ENCODE measurements at regions not wholly inside any gene's neighbourhood (a gene's known extent, or its start where the extent isn't known, plus 50 kb on each side); places are given as distances from the start of the nearest gene placed in this dataset.
A peak's percentile ranks its signal among the peaks of the same experiment; 100 is the strongest.
"Not testable (repeated sequence)": the region's sequence is repeated elsewhere in the genome, so short reads cannot be mapped to it uniquely, and the experiment has no call there.

DNA sequence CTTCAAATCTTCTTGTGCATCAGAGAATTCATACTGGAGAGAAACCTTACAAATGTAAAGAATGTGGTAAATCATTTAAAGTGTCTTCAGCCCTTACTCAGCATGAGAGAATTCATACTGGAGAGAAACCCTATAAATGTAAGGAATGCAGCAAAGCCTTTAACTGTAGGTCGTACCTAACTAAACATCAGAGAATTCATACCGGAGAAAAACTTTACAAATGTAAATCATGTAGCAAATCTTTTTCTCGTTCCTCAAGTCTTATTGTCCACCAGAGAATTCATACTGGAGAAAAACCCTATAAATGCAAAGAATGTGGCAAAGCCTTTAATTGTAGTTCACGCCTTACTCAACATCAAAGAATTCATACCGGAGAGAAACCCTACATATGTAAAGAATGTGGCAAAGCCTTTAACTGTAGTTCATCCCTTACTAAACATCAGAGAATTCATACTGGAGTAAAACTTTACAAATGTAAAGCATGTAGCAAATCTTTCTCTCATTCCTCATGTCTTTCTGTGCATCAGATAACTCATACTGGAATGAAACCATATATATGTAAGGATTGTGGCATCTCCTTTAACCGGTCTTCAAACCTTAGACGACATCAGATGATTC, 118.5 kb upstream of the ZNF267 start:
- Histone ChIP-seq H3K4me1 (ENCODE audit: control insufficient read depth, insufficient read depth, low read length) (no peaks in the 10 kb centered on the region), H3K4me3 (ENCODE audit: low read length) (peak overlapping the region; percentile 75), H3K9ac (ENCODE audit: low read length) (no peak overlapping the region), H3K36me3 (ENCODE audit: control insufficient read depth, insufficient read depth, low read length, severe bottlenecking) (peaks cover 77% of the 10 kb centered on the region), H3K9me3 (ENCODE audit: control insufficient read depth, low read length) (peaks cover 96% of the 10 kb centered on the region), H3K27me3 (replicated peaks; ENCODE audit: control insufficient read depth, insufficient read depth, low read length) (no peaks in the 10 kb centered on the region)
- DNase-seq (ENCODE audit: low read depth) = no peak

- Histone ChIP-seq H3K4me1 (ENCODE audit: control insufficient read depth, insufficient read depth, low read length) (no peaks in the 10 kb centered on the region), H3K9ac (ENCODE audit: low read length) (no peak overlapping the region), H3K9me3 (ENCODE audit: control insufficient read depth, low read length) (peaks cover 90% of the 10 kb centered on the region), H3K27me3 (replicated peaks; ENCODE audit: control insufficient read depth, insufficient read depth, low read length) (no peaks in the 10 kb centered on the region), H3K4me3 (ENCODE audit: low read length) (peak overlapping the region; percentile 76), H3K36me3 (ENCODE audit: control insufficient read depth, insufficient read depth, low read length, severe bottlenecking) (peaks cover 50% of the 10 kb centered on the region)
- no peak for DNase-seq (ENCODE audit: low read depth)
Measured at GRCh38 chr16:31764103-31764502, 109.5 kb upstream of the ZNF267 start.

- no peak overlapping the region for H3K9ac ChIP-seq (ENCODE audit: low read length)
- H3K27me3 ChIP-seq (replicated peaks; ENCODE audit: control insufficient read depth, insufficient read depth, low read length) = no peaks in the 10 kb centered on the region
- no peak for DNase-seq (ENCODE audit: low read depth)
- no peaks in the 10 kb centered on the region for H3K4me1 ChIP-seq (ENCODE audit: control insufficient read depth, insufficient read depth, low read length)
- peaks cover 97% of the 10 kb centered on the region for H3K9me3 ChIP-seq (ENCODE audit: control insufficient read depth, low read length)
- peak overlapping the region; percentile 54 for H3K4me3 ChIP-seq (ENCODE audit: low read length)
- peaks cover 37% of the 10 kb centered on the region for H3K36me3 ChIP-seq (ENCODE audit: control insufficient read depth, insufficient read depth, low read length, severe bottlenecking)
Measured at GRCh38 chr16:31767267-31767666, 106.3 kb upstream of the ZNF267 start.

- no peak for DNase-seq (ENCODE audit: low read depth)
- peaks cover 84% of the 10 kb centered on the region for H3K9me3 ChIP-seq (ENCODE audit: control insufficient read depth, low read length)
- H3K4me3 ChIP-seq (ENCODE audit: low read length) = no peak overlapping the region
- no peaks in the 10 kb centered on the region for H3K4me1 ChIP-seq (ENCODE audit: control insufficient read depth, insufficient read depth, low read length)
- H3K9ac ChIP-seq (ENCODE audit: low read length) = no peak overlapping the region
- H3K27me3 ChIP-seq (replicated peaks; ENCODE audit: control insufficient read depth, insufficient read depth, low read length) = no peaks in the 10 kb centered on the region
- no peaks in the 10 kb centered on the region for H3K36me3 ChIP-seq (ENCODE audit: control insufficient read depth, insufficient read depth, low read length, severe bottlenecking)
Measured at GRCh38 chr16:31780342-31780741, 93.3 kb upstream of the ZNF267 start.

- Histone ChIP-seq H3K9me3 (ENCODE audit: control insufficient read depth, low read length) (peaks cover 79% of the 10 kb centered on the region), H3K9ac (ENCODE audit: low read length) (no peak overlapping the region), H3K36me3 (ENCODE audit: control insufficient read depth, insufficient read depth, low read length, severe bottlenecking) (no peaks in the 10 kb centered on the region), H3K4me3 (ENCODE audit: low read length) (no peak overlapping the region), H3K27me3 (replicated peaks; ENCODE audit: control insufficient read depth, insufficient read depth, low read length) (no peaks in the 10 kb centered on the region), H3K4me1 (ENCODE audit: control insufficient read depth, insufficient read depth, low read length) (no peaks in the 10 kb centered on the region)
- no peak for DNase-seq (ENCODE audit: low read depth)
Measured at GRCh38 chr16:31785126-31785525, 88.5 kb upstream of the ZNF267 start.

DNA sequence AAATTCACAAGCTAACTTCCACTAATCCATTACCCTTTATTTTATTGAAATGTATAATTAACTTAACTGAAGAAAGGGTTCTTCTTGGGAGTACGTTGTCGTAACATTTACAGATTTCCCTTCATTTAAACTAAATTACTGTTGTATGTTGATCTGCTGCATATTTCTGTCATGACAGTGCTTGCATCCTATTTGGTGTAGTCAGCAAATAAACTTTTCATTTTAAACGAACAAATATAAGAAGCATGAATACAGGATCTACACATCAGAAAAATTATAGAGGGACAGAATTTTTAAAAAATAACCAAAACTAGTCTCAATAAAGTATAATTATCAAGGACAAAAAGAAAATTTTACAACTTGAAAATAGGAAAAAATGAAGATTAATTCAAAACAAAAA, 66.5 kb upstream of the ZNF267 start:
- no peak for DNase-seq (ENCODE audit: low read depth)
- no peaks in the 10 kb centered on the region for H3K36me3 ChIP-seq (ENCODE audit: control insufficient read depth, insufficient read depth, low read length, severe bottlenecking)
- H3K27me3 ChIP-seq (replicated peaks; ENCODE audit: control insufficient read depth, insufficient read depth, low read length) = no peaks in the 10 kb centered on the region
- no peak overlapping the region for H3K4me3 ChIP-seq (ENCODE audit: low read length)
- H3K9ac ChIP-seq (ENCODE audit: low read length) = no peak overlapping the region
- no peaks in the 10 kb centered on the region for H3K4me1 ChIP-seq (ENCODE audit: control insufficient read depth, insufficient read depth, low read length)
- H3K9me3 ChIP-seq (ENCODE audit: control insufficient read depth, low read length) = peaks cover 6% of the 10 kb centered on the region

GRCh38 chr16:31810863-31811262, 62.7 kb upstream of the ZNF267 start:
- Histone ChIP-seq H3K36me3 (ENCODE audit: control insufficient read depth, insufficient read depth, low read length, severe bottlenecking) (no peaks in the 10 kb centered on the region), H3K4me3 (ENCODE audit: low read length) (no peak overlapping the region), H3K27me3 (replicated peaks; ENCODE audit: control insufficient read depth, insufficient read depth, low read length) (no peaks in the 10 kb centered on the region), H3K4me1 (ENCODE audit: control insufficient read depth, insufficient read depth, low read length) (no peaks in the 10 kb centered on the region), H3K9ac (ENCODE audit: low read length) (no peak overlapping the region), H3K9me3 (ENCODE audit: control insufficient read depth, low read length) (peaks cover 3% of the 10 kb centered on the region)
- DNase-seq (ENCODE audit: low read depth) = no peak

DNA sequence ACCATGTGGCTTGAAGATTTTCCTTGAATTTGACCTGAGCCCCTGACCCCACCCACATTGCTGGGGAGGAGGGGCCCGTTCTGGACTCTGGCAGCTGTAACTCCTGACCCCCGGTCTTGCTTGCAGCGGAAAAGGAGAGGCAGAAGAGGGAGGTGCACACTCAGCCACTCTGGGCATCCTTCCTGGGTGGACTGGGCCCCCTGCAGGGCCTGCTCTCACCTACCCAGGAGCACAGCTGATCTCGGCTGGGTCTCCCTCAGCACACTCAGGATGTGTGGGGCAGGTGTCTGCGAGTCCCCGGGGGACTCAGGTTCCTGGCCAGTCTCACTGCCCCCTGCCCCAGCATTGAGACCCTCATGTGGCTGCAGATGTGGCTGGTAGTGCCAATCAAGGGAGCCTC, 57.5 kb upstream of the ZNF267 start:
- H3K4me3 ChIP-seq (ENCODE audit: low read length); H3K9ac ChIP-seq (ENCODE audit: low read length); H3K27me3 ChIP-seq (replicated peaks; ENCODE audit: control insufficient read depth, insufficient read depth, low read length); H3K36me3 ChIP-seq (ENCODE audit: control insufficient read depth, insufficient read depth, low read length, severe bottlenecking); DNase-seq (ENCODE audit: low read depth); H3K4me1 ChIP-seq (ENCODE audit: control insufficient read depth, insufficient read depth, low read length); H3K9me3 ChIP-seq (ENCODE audit: control insufficient read depth, low read length): not testable (repeated sequence)

GRCh38 chr16:31819386-31819785, 54.2 kb upstream of the ZNF267 start:
- Histone ChIP-seq H3K36me3 (ENCODE audit: control insufficient read depth, insufficient read depth, low read length, severe bottlenecking) (no peaks in the 10 kb centered on the region), H3K27me3 (replicated peaks; ENCODE audit: control insufficient read depth, insufficient read depth, low read length) (no peaks in the 10 kb centered on the region), H3K4me1 (ENCODE audit: control insufficient read depth, insufficient read depth, low read length) (no peaks in the 10 kb centered on the region), H3K9me3 (ENCODE audit: control insufficient read depth, low read length) (peaks cover 6% of the 10 kb centered on the region), H3K9ac (ENCODE audit: low read length) (no peak overlapping the region), H3K4me3 (ENCODE audit: low read length) (no peak overlapping the region)
- no peak for DNase-seq (ENCODE audit: low read depth)

DNA sequence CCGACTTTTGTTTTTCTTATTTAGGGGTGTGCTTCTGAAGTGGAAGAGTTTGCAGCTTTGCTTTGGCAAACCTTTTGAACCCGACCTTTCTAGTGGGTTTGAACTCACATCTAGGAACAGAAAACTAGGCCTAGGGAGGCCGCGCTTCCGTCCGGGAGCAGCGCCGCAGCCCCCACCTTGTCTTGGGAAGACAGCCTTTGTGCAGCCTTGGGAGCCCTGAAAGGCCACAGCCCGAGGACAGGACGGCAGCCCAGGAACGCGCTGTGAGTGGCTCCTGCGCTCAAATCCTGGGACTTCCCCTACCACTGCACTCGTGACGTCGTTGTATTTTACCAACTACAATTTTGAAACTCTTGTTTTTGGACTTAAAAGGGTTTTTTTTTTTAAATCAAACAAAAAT, 53.7 kb upstream of the ZNF267 start:
- H3K4me3 ChIP-seq (ENCODE audit: low read length) = no peak overlapping the region
- no peaks in the 10 kb centered on the region for H3K36me3 ChIP-seq (ENCODE audit: control insufficient read depth, insufficient read depth, low read length, severe bottlenecking)
- no peak for DNase-seq (ENCODE audit: low read depth)
- no peaks in the 10 kb centered on the region for H3K4me1 ChIP-seq (ENCODE audit: control insufficient read depth, insufficient read depth, low read length)
- peaks cover 7% of the 10 kb centered on the region for H3K9me3 ChIP-seq (ENCODE audit: control insufficient read depth, low read length)
- H3K27me3 ChIP-seq (replicated peaks; ENCODE audit: control insufficient read depth, insufficient read depth, low read length) = no peaks in the 10 kb centered on the region
- no peak overlapping the region for H3K9ac ChIP-seq (ENCODE audit: low read length)

Measured in adipocyte (in vitro differentiated cells).